NCI-H345 treated with DMSO at 0.1 percent for 48 hours (cell line): ENCODE measurements at regions not wholly inside any gene's neighbourhood (a gene's known extent, or its start where the extent isn't known, plus 50 kb on each side); places are given as distances from the start of the nearest gene placed in this dataset.

Experiments
- DNase-seq: peaks from one replicate; lab custom pipeline; 2025; ENCODE audit not compliant: unreplicated experiment; lab: John Stamatoyannopoulos, UW

- no peak for DNase-seq
These were observed 305.9 kb downstream of the NUAK1 start for GRCh38 chr12:105832806-105833205.

- DNase-seq, result no peak
These were observed 304.3 kb downstream of the NUAK1 start for GRCh38 chr12:105834496-105834895.

- DNase-seq, result no peak
These were observed 303.0 kb downstream of the NUAK1 start for GRCh38 chr12:105835580-105836241.

GRCh38 chr12:105836242-105836622, 302.5 kb downstream of the NUAK1 start:
- no peak for DNase-seq

GRCh38 chr12:105839629-105840127, 299.1 kb downstream of the NUAK1 start:
- no peak for DNase-seq

- no peak for DNase-seq
These were observed 298.4 kb downstream of the NUAK1 start for GRCh38 chr12:105840384-105840783.

GRCh38 chr12:105841840-105842239, 296.9 kb downstream of the NUAK1 start:
- DNase-seq, result no peak

- DNase-seq, result no peak
These were observed 295.2 kb downstream of the NUAK1 start for GRCh38 chr12:105843561-105843960.

- DNase-seq, result no peak
These were observed 294.6 kb downstream of the NUAK1 start for GRCh38 chr12:105843986-105844760.

GRCh38 chr12:105846331-105846730, 292.4 kb downstream of the NUAK1 start:
- no peak for DNase-seq

- DNase-seq, result no peak
These were observed 291.7 kb downstream of the NUAK1 start for GRCh38 chr12:105847068-105847467.

- DNase-seq, result no peak
These were observed 290.5 kb downstream of the NUAK1 start for GRCh38 chr12:105848286-105848685.

- no peak for DNase-seq
These were observed 288.4 kb downstream of the NUAK1 start for GRCh38 chr12:105850103-105850968.

- no peak for DNase-seq
These were observed 286.3 kb downstream of the NUAK1 start for GRCh38 chr12:105852496-105852895.

GRCh38 chr12:105852951-105853350, 285.8 kb downstream of the NUAK1 start:
- DNase-seq, result no peak

GRCh38 chr12:105854071-105854470, 284.7 kb downstream of the NUAK1 start:
- DNase-seq, result no peak

- no peak for DNase-seq
These were observed 283.2 kb downstream of the NUAK1 start for GRCh38 chr12:105855361-105856047.

GRCh38 chr12:105856048-105856405, 282.7 kb downstream of the NUAK1 start:
- no peak for DNase-seq

GRCh38 chr12:105858981-105859710, 279.6 kb downstream of the NUAK1 start:
- no peak for DNase-seq

GRCh38 chr12:105860561-105861207, 278.1 kb downstream of the NUAK1 start:
- peak; percentile 98 for DNase-seq
